B cell (primary cell): ENCODE measurements at regions not wholly inside any gene's neighbourhood (a gene's known extent, or its start where the extent isn't known, plus 50 kb on each side); places are given as distances from the start of the nearest gene placed in this dataset.

Experiments
- ATAC-seq: fragments of 200-7000 bp; cut with Tn5 transposase; one replicate; pipeline ENCODE4 v1.10.0; 2021; ENCODE audit warnings: low read depth, mild to moderate bottlenecking, moderate number of reproducible peaks, moderate library complexity
- CTCF ChIA-PET: fragments of 350-600 bp; sonication (Branson Sonifier 250); formaldehyde crosslinking; loops from one replicate; lab custom pipeline; 2021; ENCODE audit warnings: antibody characterized with exemption, inconsistent platforms; lab: Charles Lee
- POLR2A ChIA-PET: fragments of 350-600 bp; sonication (Branson Sonifier 250); formaldehyde crosslinking; loops from one replicate; lab custom pipeline; 2021; ENCODE audit warnings: antibody characterized with exemption; lab: Charles Lee
- DNase-seq: peaks from one replicate; pipeline ENCODE4 v3.0.0; 2013
- H2AFZ ChIP-seq: 2 replicates; pipeline ENCODE4 v1.6.1; 2012; ENCODE audit warnings: mild to moderate bottlenecking, low read depth, low read length; ENCODE audit not compliant: insufficient read depth, poor library complexity, severe bottlenecking
- H3K27ac ChIP-seq, 2 donors: 1 replicate in 1 of 2; 2 replicates in 1 of 2; pipeline ENCODE4 v1.5.1; 2012 to 2013; ENCODE audit warnings: low read length in 2 of 2, mild to moderate bottlenecking in 2 of 2, moderate library complexity in 1 of 2
- H3K27me3 ChIP-seq, 4 experiments: fragments of 200-600 bp in 1 of 4; sonication (generic) in 1 of 4; replicated peaks in 1 of 4; 1 replicate in 2 of 4; 2 replicates in 2 of 4; pipeline versions ENCODE4 v1.6.1 to v1.7.0; 2013 to 2016; ENCODE audit warnings: low read length in 3 of 4, mild to moderate bottlenecking in 2 of 4, mixed read lengths in 1 of 4, moderate library complexity in 1 of 4; ENCODE audit not compliant: insufficient read depth in 4 of 4, control insufficient read depth in 3 of 4; ENCODE audit errors: control extremely low read depth in 1 of 4
- H3K36me3 ChIP-seq, 2 experiments: replicated peaks in 1 of 2; 1 replicate in 1 of 2; 2 replicates in 1 of 2; pipeline versions ENCODE4 v1.6.1 to v1.7.1; 2013; ENCODE audit warnings: low read length in 1 of 2; ENCODE audit not compliant: insufficient read depth in 2 of 2, control insufficient read depth in 1 of 2; ENCODE audit errors: control extremely low read depth in 1 of 2, extremely low read depth in 1 of 2
- H3K4me1 ChIP-seq, 2 donors: fragments of 200-600 bp in 1 of 2; sonication (generic) in 1 of 2; 1 replicate in 1 of 2; 2 replicates in 1 of 2; pipeline versions ENCODE4 v1.5.1 to v1.6.1; 2013 to 2017; ENCODE audit warnings: low read length in 2 of 2; ENCODE audit not compliant: control insufficient read depth in 2 of 2, insufficient read depth in 2 of 2
- H3K4me2 ChIP-seq: replicated peaks from 2 replicates; pipeline ENCODE3; 2012; ENCODE audit warnings: mild to moderate bottlenecking, low read depth, low read length; ENCODE audit not compliant: poor library complexity, severe bottlenecking
- H3K4me3 ChIP-seq, 5 experiments: fragments of 200-600 bp in 1 of 5; sonication (generic) in 1 of 5; 1 replicate in 3 of 5; 2 replicates in 2 of 5; pipeline versions ENCODE4 v1.5.1 to v1.7.0; 2011 to 2016; ENCODE audit warnings: low read length in 4 of 5, mild to moderate bottlenecking in 4 of 5, low read depth in 2 of 5, control low read depth in 1 of 5, moderate library complexity in 1 of 5; ENCODE audit not compliant: insufficient read depth in 1 of 5; ENCODE audit errors: control extremely low read depth in 1 of 5, extremely low read depth in 1 of 5
- H3K79me2 ChIP-seq: fragments of 200-600 bp; sonication (generic); one replicate; pipeline ENCODE4 v1.6.0; 2016; ENCODE audit warnings: low read length; ENCODE audit not compliant: control insufficient read depth, insufficient read depth
- H3K9ac ChIP-seq: fragments of 200-600 bp; sonication (generic); 2 replicates; pipeline ENCODE4 v1.6.1; 2017; ENCODE audit warnings: mild to moderate bottlenecking, low read length, moderate library complexity
- H3K9me3 ChIP-seq, 3 donors: one replicate each; pipeline versions ENCODE4 v1.6.1 to v1.7.1; 2013; ENCODE audit warnings: low read length in 2 of 3; ENCODE audit not compliant: control insufficient read depth in 2 of 3, insufficient read depth in 1 of 3; ENCODE audit errors: control extremely low read depth in 1 of 3
- H4K20me1 ChIP-seq: 2 replicates; pipeline ENCODE4 v1.6.0; 2012; ENCODE audit warnings: mild to moderate bottlenecking, low read length; ENCODE audit not compliant: insufficient read depth, control insufficient read depth, poor library complexity, severe bottlenecking
- H3K27ac Mint-ChIP-seq: one replicate; pipeline ENCODE4 v1.8.0; 2021; ENCODE audit warnings: mixed read lengths
- H3K27me3 Mint-ChIP-seq: one replicate; pipeline ENCODE4 v1.8.0; 2021; ENCODE audit warnings: mixed read lengths
- H3K4me1 Mint-ChIP-seq: one replicate; pipeline ENCODE4 v1.8.0; 2021; ENCODE audit warnings: mixed read lengths
- H3K4me3 Mint-ChIP-seq: one replicate; pipeline ENCODE4 v1.8.0; 2021; ENCODE audit warnings: mixed read lengths
- H3K9me3 Mint-ChIP-seq: one replicate; pipeline ENCODE4 v1.8.0; 2022; ENCODE audit warnings: mixed read lengths; ENCODE audit not compliant: insufficient read depth
- EZH2 ChIP-seq: IDR thresholded peaks from 2 replicates; pipeline ENCODE4 v1.6.1; 2012; ENCODE audit warnings: borderline replicate concordance, low read depth, mild to moderate bottlenecking, moderate library complexity, low read length; ENCODE audit not compliant: insufficient read depth, poor library complexity, severe bottlenecking
- WGBS: methylation state at CpG from one replicate; pipeline ENCODE4 v1.1.5; 2013; ENCODE audit warnings: missing lambda C conversion rate; ENCODE audit not compliant: insufficient coverage; 5-methylcytosine and 5-hydroxymethylcytosine counted together
- intact Hi-C: fragments of 100-400 bp; cut with micrococcal nuclease; formaldehyde crosslinking; loops from one replicate; pipeline ENCODE4 v1.10.0; 2022
- TF ChIP-seq, protein P1 (sequence below): fragments of 200-600 bp; IDR thresholded peaks from one replicate; pipeline ENCODE4 v1.8.0; 2022; ENCODE audit warnings: antibody characterized with exemption, mild to moderate bottlenecking

DNA sequence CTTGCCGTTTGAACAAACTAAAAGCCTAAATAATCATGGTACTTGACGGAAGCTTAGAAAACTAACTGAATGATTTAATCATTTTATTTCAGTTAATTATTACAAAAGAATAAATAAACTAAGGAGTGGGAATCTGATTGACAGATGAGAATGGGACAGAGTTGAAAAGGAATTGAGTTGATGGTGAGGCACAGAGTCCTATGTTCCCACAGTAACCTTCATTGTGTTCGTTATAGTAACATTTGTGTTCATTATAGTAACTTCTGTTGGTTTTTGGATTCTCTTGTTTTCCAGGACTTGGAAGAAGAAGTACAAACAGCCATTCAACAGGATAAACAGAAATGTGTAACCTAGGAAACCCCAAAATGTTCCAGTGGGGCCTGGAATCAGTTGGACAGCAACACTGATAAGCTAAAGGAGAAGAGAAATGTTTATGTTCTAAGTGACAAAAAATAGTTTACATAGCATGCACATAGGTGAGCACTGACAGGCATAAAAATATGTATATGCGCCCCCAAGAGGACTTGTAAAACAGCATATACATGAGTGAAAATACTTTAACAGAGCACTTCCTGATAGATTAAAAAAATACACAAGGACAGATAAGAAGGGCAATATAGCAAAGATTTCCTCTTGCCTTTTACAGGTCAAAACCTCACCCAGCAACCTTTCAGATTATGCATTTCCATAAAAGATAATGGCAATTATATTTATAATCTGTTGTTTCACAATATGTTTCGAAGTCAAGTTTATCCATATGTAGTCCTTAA lies 218.6 kb upstream of the HTR2C start:
- no peak overlapping the region for H3K4me2 ChIP-seq
- no peaks in the 10 kb centered on the region for H3K9me3 ChIP-seq
- H3K27ac ChIP-seq: no peak overlapping the region
- Mint-ChIP-seq H3K27ac (no peak overlapping the region), H3K27me3 (no peaks in the 10 kb centered on the region), H3K9me3 (no peaks in the 10 kb centered on the region), H3K4me3 (no peak overlapping the region), H3K4me1 (no peaks in the 10 kb centered on the region)
- no peak overlapping the region for H2AFZ ChIP-seq
- TF ChIP-seq, protein P1, sequence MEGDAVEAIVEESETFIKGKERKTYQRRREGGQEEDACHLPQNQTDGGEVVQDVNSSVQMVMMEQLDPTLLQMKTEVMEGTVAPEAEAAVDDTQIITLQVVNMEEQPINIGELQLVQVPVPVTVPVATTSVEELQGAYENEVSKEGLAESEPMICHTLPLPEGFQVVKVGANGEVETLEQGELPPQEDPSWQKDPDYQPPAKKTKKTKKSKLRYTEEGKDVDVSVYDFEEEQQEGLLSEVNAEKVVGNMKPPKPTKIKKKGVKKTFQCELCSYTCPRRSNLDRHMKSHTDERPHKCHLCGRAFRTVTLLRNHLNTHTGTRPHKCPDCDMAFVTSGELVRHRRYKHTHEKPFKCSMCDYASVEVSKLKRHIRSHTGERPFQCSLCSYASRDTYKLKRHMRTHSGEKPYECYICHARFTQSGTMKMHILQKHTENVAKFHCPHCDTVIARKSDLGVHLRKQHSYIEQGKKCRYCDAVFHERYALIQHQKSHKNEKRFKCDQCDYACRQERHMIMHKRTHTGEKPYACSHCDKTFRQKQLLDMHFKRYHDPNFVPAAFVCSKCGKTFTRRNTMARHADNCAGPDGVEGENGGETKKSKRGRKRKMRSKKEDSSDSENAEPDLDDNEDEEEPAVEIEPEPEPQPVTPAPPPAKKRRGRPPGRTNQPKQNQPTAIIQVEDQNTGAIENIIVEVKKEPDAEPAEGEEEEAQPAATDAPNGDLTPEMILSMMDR: no peak
- TF ChIP-seq EZH2: no peak
- no peaks in the 10 kb centered on the region for H4K20me1 ChIP-seq
- H3K9ac ChIP-seq: no peak overlapping the region
- ChIA-PET CTCF (no interaction called here), POLR2A (no interaction called here)
- intact Hi-C loops: no loop called here
- no peaks in the 10 kb centered on the region for H3K27me3 ChIP-seq
- no peaks in the 10 kb centered on the region for H3K36me3 ChIP-seq
- DNase-seq (no peak), ATAC-seq (no peak)
- no peaks in the 10 kb centered on the region for H3K4me1 ChIP-seq
- no CpG with 5 or more reads among the region's 5 CpGs for WGBS
- no peaks in the 10 kb centered on the region for H3K79me2 ChIP-seq
- H3K4me3 ChIP-seq: no peak overlapping the region

DNA sequence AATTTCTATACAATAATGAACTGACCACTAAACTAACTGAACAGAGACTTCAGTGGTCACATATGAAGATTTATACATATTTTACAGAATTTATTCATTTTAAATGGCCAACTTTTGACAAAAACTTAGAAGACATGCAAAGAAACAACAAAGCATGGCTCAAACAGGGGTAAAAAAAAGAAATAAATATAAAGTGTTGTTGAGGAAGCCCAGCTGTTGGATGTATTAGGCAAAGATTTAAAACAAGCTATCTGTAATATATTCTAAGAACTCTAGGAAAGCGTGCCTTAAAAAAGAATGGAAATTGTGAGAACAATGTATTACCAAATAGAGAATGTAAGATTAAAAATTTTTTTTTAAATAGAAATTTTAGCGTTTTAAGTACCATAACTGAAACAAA lies 210.9 kb upstream of the HTR2C start:
- H3K4me3 Mint-ChIP-seq: no peak overlapping the region
- Histone ChIP-seq H2AFZ (no peak overlapping the region), H3K9ac (no peak overlapping the region), H3K79me2 (no peaks in the 10 kb centered on the region), H3K4me2 (no peak overlapping the region), H3K27ac (no peak overlapping the region), H4K20me1 (no peaks in the 10 kb centered on the region), H3K4me3 (no peak overlapping the region), H3K9me3 (no peaks in the 10 kb centered on the region), H3K27me3 (no peaks in the 10 kb centered on the region), H3K36me3 (no peaks in the 10 kb centered on the region), H3K4me1 (no peaks in the 10 kb centered on the region)
- no peaks in the 10 kb centered on the region for H3K27me3 Mint-ChIP-seq
- DNase-seq: no peak
- intact Hi-C loops: no loop called here
- no peak overlapping the region for H3K27ac Mint-ChIP-seq
- ChIA-PET POLR2A (no interaction called here), CTCF (no interaction called here)
- TF ChIP-seq, protein P1: no peak
- no peak for TF ChIP-seq EZH2
- H3K9me3 Mint-ChIP-seq: no peaks in the 10 kb centered on the region
- no peak for ATAC-seq
- H3K4me1 Mint-ChIP-seq: no peaks in the 10 kb centered on the region
- WGBS: no CpG with 5 or more reads among the region's 2 CpGs
